GM19043 (cell line): ENCODE measurements at regions not wholly inside any gene's neighbourhood (a gene's known extent, or its start where the extent isn't known, plus 50 kb on each side); places are given as distances from the start of the nearest gene placed in this dataset.
"Not testable (repeated sequence)": the region's sequence is repeated elsewhere in the genome, so short reads cannot be mapped to it uniquely, and the experiment has no call there.

Experiments
- ATAC-seq: cut with Tn5 transposase; IDR thresholded peaks from one replicate; pipeline ENCODE4 v1.9.1; 2021; ENCODE audit warnings: low read depth; ENCODE audit not compliant: unreplicated experiment

DNA sequence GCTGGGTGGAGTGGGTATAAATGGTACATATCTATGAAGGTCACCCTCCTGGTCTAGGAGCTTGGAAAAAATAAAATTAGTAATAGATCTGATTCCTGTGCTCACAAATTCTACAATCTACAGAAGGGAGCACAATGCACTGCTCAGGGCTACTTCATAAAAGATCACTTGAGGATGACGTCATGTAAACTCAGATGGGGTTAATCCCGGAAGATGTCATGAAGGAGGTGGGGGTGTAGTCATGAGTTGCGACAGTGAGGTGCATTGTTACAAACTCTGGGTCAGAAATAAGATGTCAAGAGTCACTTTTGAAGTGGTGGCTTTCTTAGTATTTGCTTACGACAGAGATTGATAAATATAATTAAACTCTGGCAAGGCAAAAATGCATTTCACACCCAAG, 68.2 kb downstream of the LHX9 start:
- ATAC-seq, result no peak

DNA sequence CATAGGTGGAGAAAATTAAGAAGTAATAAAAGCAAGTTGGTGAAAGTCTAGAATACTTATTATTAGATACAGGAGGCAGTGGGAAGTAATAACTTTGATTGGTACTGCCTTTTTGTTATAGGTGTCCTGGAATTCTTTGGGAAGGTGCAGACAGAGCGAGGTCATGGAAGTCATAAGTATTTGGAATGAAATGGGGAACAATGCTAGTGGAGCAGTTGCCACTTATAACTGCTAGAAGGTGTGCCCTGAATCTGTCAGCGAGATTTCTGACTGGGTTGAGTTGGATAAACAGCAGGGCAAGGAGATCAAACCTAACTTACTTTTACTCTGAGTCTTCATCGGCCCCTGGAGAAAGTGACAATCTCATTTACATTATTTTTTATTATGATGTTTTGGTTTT, 69.6 kb downstream of the LHX9 start:
- no peak for ATAC-seq

- ATAC-seq, result no peak
These were observed 70.1 kb downstream of the LHX9 start for GRCh38 chr1:197987294-197987693.

DNA sequence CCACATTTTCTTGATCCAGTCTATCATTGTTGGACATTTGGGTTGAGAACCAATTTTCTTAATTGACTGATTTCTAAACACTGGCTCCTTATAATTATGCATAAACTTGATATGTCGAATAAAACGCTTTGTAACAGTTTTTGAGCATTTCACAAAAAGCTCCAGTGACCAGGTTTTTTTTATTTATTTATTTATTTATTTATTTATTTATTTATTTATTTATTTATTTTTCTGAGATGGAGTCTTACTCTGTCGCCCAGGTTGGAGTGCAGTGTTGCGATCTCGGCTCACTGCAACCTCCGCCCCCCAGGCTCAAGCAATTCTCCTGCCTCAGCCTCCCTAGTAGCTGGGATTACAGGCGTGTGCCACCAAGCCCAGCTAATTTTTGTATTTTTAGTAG, 71.4 kb downstream of the LHX9 start:
- ATAC-seq, result not testable (repeated sequence)

DNA sequence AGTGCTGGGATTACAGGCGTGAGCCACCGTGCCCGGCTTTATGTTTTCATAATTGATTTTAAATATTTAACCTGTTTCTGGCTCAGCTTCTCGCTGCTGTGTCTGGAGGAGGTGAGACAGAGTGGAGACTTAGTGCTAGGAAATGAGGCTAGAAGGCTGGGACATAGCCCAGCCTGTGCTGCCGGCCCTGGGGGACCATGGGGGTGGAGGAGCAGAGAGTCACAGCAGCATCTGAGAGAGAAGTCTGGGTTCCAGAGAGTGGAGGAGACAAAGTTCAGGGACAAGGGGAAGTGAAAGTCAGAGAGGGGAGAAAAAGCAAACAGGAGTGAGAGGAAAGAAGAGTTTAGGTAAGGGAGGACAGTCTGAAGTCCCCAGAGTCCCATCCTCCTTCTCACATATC, 71.9 kb downstream of the LHX9 start:
- ATAC-seq, result no peak

DNA sequence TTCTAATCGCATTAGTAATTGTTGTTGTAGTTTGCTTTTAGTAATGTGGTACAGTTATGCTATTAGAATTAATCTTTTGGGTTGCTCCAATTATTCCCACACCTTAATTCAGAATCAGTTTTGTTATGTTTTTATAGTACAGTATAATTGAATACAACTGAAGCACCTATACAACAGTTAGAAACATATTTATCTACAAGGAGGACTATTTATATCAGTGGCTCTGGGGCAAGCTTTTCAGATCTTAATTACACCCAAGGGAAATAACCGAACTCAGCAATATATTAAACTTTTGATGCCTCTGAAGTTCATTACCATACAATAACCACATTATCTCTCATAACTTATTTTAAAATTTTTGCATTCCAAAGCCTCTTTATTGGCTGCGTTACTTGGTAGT, 74.4 kb downstream of the LHX9 start:
- ATAC-seq, result no peak

- no peak for ATAC-seq
These were observed 77.8 kb downstream of the LHX9 start for GRCh38 chr1:197994907-197995407.

- no peak for ATAC-seq
These were observed 78.5 kb downstream of the LHX9 start for GRCh38 chr1:197995408-197996258.

- not testable (repeated sequence) for ATAC-seq
These were observed 79.0 kb downstream of the LHX9 start for GRCh38 chr1:197996259-197996512.

GRCh38 chr1:197998110-197998509, 80.9 kb downstream of the LHX9 start:
- no peak for ATAC-seq

GRCh38 chr1:198001776-198002408, 84.7 kb downstream of the LHX9 start:
- ATAC-seq, result no peak

- no peak for ATAC-seq
These were observed 86.3 kb downstream of the LHX9 start for GRCh38 chr1:198003468-198003867.

DNA sequence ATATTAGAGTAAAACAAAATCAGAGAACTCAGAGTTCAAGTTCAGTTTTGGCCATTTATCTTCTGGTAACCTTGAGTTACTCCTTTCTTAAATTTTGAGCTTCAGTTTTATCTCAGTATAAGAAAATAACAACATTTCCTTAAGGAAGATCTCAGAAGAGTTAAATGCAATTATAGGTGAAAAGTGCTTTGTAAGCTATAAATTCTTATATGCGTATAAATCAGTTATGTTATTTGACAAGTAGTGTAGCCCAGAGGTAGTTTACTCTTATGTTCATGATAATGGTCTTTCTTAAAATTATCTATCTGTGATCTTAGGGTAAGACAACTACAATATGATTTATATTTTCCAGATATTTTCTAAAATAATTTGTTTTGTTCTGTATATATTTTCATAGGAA, 89.8 kb downstream of the LHX9 start:
- no peak for ATAC-seq

DNA sequence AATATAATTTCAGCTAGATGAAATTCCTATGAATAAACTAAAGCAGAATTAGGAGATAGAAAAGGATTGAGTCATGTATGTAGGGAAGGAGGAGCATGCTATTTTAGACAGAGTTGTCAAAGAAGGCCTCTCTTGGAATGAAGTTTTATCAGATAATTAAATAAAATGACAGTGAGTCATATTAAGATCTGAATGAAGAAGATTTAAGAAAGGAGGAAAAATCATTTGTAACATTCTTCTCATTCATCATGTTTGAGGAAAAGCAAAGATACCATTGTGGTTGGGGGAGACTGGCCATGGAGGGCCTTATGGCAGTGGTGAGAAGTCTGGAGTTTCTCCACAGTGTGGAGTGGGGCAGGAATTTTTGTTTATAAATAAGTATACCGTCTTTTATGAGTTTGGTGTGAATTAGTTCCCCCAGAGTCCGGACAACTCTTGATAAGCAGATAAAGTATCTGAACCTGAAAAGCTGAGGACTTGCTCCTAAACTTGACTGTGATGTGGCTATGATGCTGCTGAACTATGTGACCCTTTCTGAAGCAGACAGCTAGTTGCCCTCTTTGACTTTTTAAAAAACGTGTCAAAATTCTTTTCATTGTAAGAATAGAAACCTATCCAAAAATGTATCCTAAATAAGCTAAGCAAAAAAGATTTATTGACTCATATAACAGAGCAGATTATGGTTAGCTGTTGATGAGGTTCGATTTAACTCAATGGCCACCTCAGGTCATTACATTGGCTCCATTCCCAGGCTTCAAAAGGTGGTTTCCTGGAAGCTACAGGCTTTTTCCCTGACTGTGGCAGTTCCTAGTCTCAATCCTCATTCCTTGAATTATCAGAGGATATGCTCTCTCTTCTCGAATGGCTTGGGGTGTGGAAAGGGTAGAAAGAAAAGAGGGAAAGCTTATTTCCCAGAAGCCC, 90.8 kb downstream of the LHX9 start:
- no peak for ATAC-seq

DNA sequence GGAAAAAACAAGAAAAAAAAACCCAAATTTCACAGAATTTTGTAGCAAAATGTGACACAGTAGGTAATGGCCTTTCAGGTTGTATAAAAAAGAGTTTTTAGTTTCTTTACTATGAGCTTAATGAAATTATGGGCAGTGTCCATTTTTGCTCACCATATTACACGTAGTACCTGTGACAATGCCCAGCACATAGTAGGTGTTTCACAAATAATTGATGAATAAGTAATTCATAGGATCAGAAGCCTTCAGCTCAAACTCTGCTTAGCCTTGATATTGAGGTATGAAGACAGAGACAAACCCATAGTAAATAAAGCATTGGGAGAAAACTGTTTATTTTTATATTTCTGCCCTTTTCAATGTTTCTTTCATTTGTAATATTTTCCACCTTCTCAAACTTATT, 97.2 kb downstream of the LHX9 start:
- no peak for ATAC-seq

- ATAC-seq, result no peak
These were observed 98.1 kb downstream of the LHX9 start for GRCh38 chr1:198015309-198015708.

DNA sequence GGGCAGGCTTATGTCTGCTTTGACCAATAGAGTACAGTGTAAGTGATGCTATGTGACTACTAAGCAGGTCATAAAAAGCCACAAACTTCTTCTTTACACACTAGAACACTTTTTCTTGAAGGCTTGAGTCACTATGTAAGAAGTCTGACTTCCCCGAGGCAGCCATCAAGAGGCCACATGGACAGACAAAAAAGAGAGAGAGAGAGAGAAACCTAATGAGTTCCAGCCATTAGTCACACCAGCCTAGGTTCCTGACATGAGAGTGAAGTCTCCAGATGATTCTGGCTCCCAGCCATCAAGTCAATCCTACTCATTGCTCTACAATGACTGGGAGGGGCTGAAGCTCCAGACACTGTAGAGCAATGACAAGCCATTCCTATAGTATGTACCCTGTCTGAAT, 101.4 kb downstream of the LHX9 start:
- ATAC-seq, result no peak

GRCh38 chr1:198019126-198019525, 102.0 kb downstream of the LHX9 start:
- ATAC-seq, result no peak

DNA sequence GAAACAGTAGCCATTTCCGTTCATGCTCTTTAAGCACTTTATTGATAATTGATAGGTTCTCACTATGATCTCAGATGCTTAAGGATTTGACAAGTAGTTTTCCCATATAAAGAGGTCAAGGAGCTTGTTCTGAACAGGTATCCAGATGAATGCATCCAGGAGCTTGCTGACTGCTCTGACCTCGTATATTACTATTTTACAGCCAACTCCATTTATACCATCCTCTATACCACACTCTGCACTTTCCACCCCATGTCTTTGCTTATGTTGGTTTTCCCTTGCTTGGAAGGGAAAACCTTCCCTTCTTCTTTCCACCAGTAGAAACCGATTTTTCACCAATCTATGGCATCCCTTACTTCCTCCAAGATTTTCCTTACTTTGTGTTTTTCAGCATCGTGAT, 107.2 kb downstream of the LHX9 start:
- no peak for ATAC-seq

- no peak for ATAC-seq
These were observed 107.6 kb downstream of the LHX9 start for GRCh38 chr1:198024782-198025181.

GRCh38 chr1:198030682-198031081, 113.5 kb downstream of the LHX9 start:
- no peak for ATAC-seq
